ENCODE measurements at regions not wholly inside any gene's neighbourhood (a gene's known extent, or its start where the extent isn't known, plus 50 kb on each side); places are given as distances from the start of the nearest gene placed in this dataset.

DNA sequence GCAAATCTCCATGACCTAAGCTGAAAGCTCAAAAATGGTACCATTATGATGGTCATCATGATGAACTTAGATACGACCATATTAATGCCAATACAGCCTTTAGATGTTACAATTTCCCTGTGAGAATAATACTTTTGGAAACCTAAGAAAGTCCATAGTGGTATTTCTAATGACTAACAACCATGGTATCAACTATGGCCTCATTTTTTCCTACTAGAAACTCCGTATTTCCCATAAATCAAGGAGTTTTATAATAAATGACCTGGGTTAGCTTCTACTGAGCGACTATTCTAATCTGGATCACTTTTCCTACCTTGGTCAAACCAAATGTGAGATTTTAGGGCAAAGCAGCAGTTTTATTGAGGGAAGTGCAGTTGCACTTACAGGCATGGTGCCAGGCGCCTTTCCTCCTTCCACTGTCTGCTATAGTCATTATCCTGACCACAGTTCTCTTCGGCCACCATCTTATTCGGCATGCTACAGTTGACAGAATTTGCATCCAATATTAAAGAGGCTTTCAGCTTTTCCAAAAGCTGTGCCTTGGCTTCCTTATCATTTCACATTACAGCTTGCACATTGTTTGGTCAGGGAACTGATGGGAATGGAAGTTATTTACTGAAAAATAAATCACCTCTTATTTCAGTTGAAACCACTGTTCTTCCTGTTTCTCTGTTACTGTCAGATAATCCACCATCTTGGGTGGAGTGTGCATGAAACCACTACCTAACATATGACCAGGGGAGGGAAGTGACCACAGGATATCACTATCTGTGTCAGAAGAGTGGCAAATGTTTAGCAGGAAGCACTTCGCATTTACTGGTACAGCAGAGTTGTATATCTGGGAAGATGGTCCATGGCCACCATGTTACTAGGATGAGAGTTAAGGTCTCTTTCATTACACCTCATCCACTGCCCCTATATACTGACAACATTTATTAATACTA, 74.5 kb upstream of the PICALM start:
- Histone ChIP-seq H3K4me1 (peaks cover 0 to 4% (median 0%) of the 10 kb centered on the region in 3 donors), H3K27me3 (no peaks in the 10 kb centered on the region), H3K36me3 (no peaks in the 10 kb centered on the region), H3K9me3 (no peaks in the 10 kb centered on the region), H3K27ac (no peak overlapping the region), H3K4me3 (no peak overlapping the region)
- TF ChIP-seq POLR2A (IDR thresholded peaks at IDR 0.05) (no peak), EP300 (IDR thresholded peaks at IDR 0.05) (no peak), POLR2AphosphoS5 (IDR thresholded peaks at IDR 0.05) (no peak)
- TF ChIP-seq, protein P1, sequence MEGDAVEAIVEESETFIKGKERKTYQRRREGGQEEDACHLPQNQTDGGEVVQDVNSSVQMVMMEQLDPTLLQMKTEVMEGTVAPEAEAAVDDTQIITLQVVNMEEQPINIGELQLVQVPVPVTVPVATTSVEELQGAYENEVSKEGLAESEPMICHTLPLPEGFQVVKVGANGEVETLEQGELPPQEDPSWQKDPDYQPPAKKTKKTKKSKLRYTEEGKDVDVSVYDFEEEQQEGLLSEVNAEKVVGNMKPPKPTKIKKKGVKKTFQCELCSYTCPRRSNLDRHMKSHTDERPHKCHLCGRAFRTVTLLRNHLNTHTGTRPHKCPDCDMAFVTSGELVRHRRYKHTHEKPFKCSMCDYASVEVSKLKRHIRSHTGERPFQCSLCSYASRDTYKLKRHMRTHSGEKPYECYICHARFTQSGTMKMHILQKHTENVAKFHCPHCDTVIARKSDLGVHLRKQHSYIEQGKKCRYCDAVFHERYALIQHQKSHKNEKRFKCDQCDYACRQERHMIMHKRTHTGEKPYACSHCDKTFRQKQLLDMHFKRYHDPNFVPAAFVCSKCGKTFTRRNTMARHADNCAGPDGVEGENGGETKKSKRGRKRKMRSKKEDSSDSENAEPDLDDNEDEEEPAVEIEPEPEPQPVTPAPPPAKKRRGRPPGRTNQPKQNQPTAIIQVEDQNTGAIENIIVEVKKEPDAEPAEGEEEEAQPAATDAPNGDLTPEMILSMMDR (IDR thresholded peaks at IDR 0.05), result no peak
- 79 to 93% methylated on average over 4 to 7 of the region's 7 CpGs for WGBS, 2 donors (ENCODE audit: low coverage in 1 of 2)
- no peak for ATAC-seq

DNA sequence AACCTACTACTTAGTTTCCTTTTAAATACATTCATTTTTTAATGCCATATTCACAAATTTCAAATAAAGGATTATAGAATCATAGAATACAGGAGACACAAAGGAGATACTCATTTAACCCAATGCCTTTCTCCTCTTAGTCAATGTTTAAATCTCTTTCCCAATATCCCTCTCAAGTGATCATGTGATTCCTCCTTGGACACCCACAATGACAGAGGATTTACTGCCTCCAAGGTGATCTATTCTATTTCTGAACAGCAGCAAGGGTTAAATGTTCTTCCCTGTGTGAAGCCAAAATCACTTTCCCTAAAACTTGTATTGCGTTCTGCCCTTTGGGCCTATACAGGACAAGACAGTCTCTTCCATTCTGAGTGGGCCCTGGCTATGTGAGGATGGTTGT, 73.3 kb upstream of the PICALM start:
- no peak for ATAC-seq
- Histone ChIP-seq H3K27ac (no peak overlapping the region), H3K9me3 (no peaks in the 10 kb centered on the region), H3K4me1 (no peaks in the 10 kb centered on the region), H3K36me3 (no peaks in the 10 kb centered on the region), H3K4me3 (no peak overlapping the region), H3K27me3 (no peaks in the 10 kb centered on the region)
- TF ChIP-seq EP300 (IDR thresholded peaks at IDR 0.05) (no peak), POLR2AphosphoS5 (IDR thresholded peaks at IDR 0.05) (no peak), POLR2A (IDR thresholded peaks at IDR 0.05) (no peak)
- TF ChIP-seq, protein P1 (IDR thresholded peaks at IDR 0.05), result no peak
- 83 to 92% methylated on average over 1 of the region's 1 CpG for WGBS, 2 donors (ENCODE audit: low coverage in 1 of 2)

DNA sequence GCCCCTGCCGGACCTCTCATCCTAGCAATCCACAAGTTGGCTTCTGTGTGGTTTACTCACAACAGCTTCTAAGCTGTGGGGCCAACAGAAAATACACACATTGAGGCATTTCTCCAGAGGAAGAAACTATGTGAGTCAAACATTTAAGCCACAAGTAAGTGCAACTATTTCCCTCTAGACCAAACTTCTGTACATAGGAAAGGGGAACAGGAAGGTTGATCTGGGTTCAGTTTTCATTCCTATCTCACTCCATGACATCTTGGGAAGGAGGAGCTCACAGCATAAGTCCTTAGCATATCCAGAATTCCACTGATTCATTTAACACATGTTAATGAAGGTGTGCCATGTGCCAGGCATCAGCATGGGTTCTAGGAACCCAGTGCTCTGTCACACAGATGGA, 72.8 kb upstream of the PICALM start:
- no peak for ATAC-seq

DNA sequence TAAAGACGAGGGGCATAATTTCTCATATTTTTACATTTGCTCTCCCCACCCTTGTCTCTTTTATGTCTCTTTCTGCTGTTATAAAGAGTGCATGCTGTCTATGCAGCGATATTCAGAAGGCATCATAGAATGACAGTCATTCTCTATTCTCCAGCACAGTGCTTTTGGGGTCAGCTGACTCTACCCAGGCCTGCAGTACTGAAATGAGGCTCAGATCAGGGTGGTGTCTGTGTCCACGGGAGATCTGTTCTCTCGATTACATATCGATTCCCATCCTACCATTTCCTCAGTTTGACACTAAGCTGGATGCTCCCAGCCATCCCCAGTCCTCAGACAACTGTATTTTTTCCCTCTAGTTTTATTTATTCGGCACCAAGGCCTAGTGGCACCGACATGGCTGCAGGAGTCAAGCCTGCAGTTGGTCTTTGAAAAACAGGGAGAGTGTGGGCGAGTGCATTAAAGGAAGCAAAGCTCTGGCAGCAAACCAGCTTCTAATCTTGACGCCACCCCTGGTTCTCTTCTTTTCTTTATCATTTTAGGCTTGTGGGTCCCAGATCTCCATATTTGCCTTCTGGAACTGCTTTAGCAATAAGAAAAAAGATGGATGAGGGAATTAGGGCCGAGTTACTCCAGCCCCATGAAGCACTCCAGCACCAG, 71.6 kb upstream of the PICALM start:
- TF ChIP-seq, protein P1 (IDR thresholded peaks at IDR 0.05), result no peak
- no peak for TF ChIP-seq POLR2A (IDR thresholded peaks at IDR 0.05)
- TF ChIP-seq POLR2AphosphoS5 (IDR thresholded peaks at IDR 0.05), result no peak
- TF ChIP-seq EP300 (IDR thresholded peaks at IDR 0.05), result no peak
- H3K27ac ChIP-seq, result no peak overlapping the region
- H3K27me3 ChIP-seq, result no peaks in the 10 kb centered on the region
- peaks cover 0 to 17% (median 5%) of the 10 kb centered on the region in 3 donors for H3K4me1 ChIP-seq
- ATAC-seq, result no peak
- no peak overlapping the region for H3K4me3 ChIP-seq
- no peaks in the 10 kb centered on the region for H3K9me3 ChIP-seq
- 79 to 90% methylated on average over 6 to 8 of the region's 10 CpGs for WGBS, 2 donors (ENCODE audit: low coverage in 1 of 2)
- no peaks in the 10 kb centered on the region for H3K36me3 ChIP-seq

More for the DNA sequence above, 72.8 kb upstream of the PICALM start:
- no peaks in the 10 kb centered on the region for H3K27me3 ChIP-seq
- no peaks in the 10 kb centered on the region for H3K36me3 ChIP-seq
- no peak overlapping the region for H3K4me3 ChIP-seq
- WGBS, 2 donors (ENCODE audit: low coverage in 1 of 2), result no CpG with 5 or more reads among the region's 1 CpG
- H3K27ac ChIP-seq, result no peak overlapping the region
- peaks cover 0 to 4% (median 0%) of the 10 kb centered on the region in 3 donors for H3K4me1 ChIP-seq
- H3K9me3 ChIP-seq, result no peaks in the 10 kb centered on the region
- TF ChIP-seq EP300 (IDR thresholded peaks at IDR 0.05), result no peak
- no peak for TF ChIP-seq POLR2AphosphoS5 (IDR thresholded peaks at IDR 0.05)
- TF ChIP-seq, protein P1 (IDR thresholded peaks at IDR 0.05), result no peak
- TF ChIP-seq POLR2A (IDR thresholded peaks at IDR 0.05), result no peak

Data from gastroesophageal sphincter (tissue), 4 donors.